T47D (cell line): ENCODE measurements at regions not wholly inside any gene's neighbourhood (a gene's known extent, or its start where the extent isn't known, plus 50 kb on each side); places are given as distances from the start of the nearest gene placed in this dataset.

Source experiments
- DNase-seq, 2 experiments: peaks; one replicate each; pipeline versions ENCODE4 v3.0.0 to v3.0.0-alpha.2; 2011 to 2012; ENCODE audit warnings: low read depth in 1 of 2, low spot score in 1 of 2
- JUND ChIP-seq: IDR thresholded peaks from 2 replicates; pipeline ENCODE4 v1.6.1; 2012; ENCODE audit warnings: low read depth
- in situ Hi-C: cut with HindIII; loops from 2 replicates; pipeline ENCODE4 v1.10.0; 2016; ENCODE audit warnings: low sequenced_read_pairs, low pct_unique_long_range_greater_than_20kb

DNA sequence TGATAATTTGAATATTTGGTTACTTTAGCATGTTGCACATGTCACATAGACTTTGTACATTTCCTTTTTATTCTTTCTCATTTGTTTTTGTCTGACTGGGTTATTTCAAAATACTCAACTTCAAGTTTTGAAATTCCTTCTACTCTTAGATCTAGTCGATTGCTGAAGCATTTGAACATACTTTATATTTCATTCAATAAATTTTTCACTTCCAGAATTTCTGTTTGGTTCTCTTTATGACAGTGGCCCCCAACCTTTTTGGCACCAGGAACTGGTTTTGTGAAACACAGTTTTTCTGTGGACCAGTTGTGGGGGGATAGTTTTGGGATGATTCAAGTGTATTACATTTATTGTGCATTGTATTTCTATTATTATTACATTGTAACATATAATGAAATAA is 119.8 kb downstream of the COX7C start:
- in situ Hi-C loops, result no loop called here
- no peak for TF ChIP-seq JUND

DNA sequence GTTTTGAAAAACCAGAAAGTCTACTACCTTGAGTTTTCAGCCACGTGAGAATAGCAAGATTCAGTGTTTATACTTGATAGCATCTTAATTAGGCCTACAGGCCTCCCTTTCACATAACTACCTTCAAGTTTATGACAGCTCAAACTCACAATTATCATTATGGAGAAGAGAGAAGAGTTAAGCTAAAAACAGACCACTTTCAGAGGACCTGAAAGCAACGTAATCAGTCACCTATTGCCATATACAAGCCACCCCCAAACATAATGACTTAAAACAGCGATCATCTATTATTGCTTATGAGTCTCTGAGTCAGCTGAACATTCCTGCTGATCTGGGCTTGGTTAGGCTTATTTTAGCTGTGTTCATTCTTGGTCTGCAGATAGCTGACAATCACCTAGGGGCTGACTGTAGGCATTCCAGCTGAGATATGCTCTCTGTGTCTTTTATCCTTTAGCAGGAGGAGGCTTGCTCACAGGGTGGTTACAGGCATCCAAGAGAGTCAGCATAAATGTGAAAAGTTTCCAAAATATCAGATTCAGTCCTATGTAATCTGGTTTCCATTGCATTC is 130.9 kb downstream of the COX7C start:
- in situ Hi-C loops, result no loop called here
- peak in 1 of 2 experiments; percentile 6 for DNase-seq
- TF ChIP-seq JUND, result no peak

More for the DNA sequence above, 119.8 kb downstream of the COX7C start:
- DNase-seq, result no peak

GRCh38 chr5:86749841-86750240 is 132.1 kb downstream of the COX7C start:
- DNase-seq, result peak in 1 of 2 experiments; percentile 52
- TF ChIP-seq JUND, result no peak; the same call in 1 of the 2 replicates
- in situ Hi-C loops, result no loop called here

DNA sequence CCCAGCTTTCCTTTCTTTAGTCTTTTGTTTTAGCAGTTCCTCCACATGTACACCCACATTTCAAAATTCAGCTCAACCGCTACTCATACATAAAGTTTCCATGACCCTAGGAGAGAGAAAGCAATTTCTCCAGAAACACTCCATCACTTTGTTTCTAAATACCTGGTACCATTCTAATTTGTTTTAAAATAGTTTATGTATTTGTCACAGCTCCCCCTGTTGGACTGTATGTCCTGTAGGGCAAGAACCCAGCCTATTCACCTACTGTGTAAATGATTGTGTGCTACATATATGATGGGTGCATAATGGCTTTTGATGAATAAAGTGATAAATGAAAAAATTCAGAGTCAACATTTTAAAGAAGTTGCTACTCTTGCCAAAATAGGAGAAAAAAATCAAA is 139.1 kb downstream of the COX7C start:
- DNase-seq, result no peak
- in situ Hi-C loops, result no loop called here
- TF ChIP-seq JUND, result no peak

DNA sequence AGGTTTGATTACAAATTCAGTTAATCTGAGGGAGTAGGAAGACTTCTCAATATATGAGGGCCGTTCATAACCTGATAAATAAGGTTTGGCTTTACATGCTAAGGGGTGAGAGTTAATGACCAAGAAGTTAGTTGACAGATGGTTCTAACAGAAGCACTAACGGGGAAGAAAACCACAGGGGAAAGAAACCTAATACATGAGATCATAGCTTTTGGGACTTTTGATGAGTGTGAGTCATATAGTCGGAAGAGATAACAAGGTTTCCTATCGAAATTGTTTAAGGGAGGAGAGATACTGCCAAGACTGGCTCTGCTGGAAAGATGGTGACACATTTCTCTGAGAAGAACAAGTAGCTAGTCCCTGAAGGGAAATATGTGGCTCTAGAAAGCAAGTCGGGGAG is 140.1 kb downstream of the COX7C start:
- TF ChIP-seq JUND, result no peak
- in situ Hi-C loops, result no loop called here
- DNase-seq, result no peak

DNA sequence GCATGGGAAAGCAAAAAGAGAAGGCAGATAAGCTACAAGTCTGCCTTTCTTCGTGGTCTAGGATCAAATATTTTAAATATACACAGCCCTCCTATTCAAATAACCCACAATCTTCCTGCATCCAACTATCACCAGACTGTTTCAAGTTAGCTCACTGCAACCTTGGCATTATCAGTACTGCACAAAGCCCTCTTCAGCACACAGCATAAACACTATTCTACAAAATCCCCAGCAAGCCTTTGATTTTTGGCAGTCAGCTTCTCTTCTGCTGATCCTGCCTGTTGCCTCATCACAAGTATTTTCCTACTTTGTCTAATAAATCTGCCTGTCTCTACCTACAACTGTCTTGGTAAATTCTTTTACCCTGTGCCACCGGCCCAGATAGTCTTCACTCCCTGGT is 142.9 kb downstream of the COX7C start:
- no peak for TF ChIP-seq JUND
- in situ Hi-C loops, result no loop called here
- no peak for DNase-seq

- in situ Hi-C loops, result no loop called here
- no peak for TF ChIP-seq JUND
- no peak for DNase-seq
These were observed 146.2 kb downstream of the COX7C start for GRCh38 chr5:86763929-86764328.

GRCh38 chr5:86765778-86766502 is 148.2 kb downstream of the COX7C start:
- TF ChIP-seq JUND, result no peak
- in situ Hi-C loops, result no loop called here
- DNase-seq, result no peak

DNA sequence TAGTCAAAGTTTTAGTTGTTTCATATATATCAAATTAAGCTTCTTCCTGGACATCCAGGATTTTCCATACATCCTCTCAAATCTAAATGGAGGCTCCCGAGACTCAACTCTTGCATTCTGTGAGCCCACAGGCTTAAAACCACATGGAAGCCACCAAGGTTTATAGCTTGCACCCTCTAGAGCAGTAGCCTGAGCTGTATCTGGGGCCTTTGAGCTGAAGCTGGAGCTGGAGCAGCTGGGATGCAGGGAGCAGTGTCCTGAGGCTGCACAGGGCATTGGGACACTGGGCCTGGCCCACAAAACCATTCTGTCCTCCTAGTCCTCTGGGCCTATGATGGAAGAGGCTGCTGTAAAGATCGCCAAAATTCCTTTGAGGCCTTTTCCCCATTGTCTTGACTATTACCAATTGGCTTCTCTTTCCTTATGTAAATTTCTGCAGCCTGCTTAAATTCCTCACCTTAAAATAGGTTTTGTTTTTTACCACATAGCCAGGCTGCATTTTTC is 151.0 kb downstream of the COX7C start:
- in situ Hi-C loops, result no loop called here
- TF ChIP-seq JUND, result no peak
- no peak for DNase-seq

- no peak for TF ChIP-seq JUND
- DNase-seq, result no peak
- in situ Hi-C loops, result no loop called here
These were observed 162.3 kb downstream of the COX7C start for GRCh38 chr5:86780018-86780417.

DNA sequence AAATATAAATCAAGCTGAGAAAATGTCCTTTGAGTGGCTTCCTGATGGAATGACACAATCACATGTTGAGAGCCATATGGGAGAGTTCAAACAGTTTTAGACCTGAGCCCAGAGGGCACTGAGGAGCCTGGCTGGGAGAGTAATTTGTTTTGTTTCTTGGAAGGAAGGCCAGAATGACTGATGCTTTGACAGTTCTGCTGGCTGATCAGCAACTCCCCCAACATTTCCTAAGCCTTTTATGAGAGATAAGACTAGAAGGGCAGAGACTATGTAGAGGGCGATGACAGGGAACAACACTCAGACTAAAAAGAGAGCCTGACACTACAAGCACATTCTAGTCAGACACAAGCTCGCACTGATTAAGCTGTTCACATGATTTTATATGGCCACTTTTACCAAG is 169.2 kb downstream of the COX7C start:
- in situ Hi-C loops, result no loop called here
- TF ChIP-seq JUND, result no peak
- no peak for DNase-seq

DNA sequence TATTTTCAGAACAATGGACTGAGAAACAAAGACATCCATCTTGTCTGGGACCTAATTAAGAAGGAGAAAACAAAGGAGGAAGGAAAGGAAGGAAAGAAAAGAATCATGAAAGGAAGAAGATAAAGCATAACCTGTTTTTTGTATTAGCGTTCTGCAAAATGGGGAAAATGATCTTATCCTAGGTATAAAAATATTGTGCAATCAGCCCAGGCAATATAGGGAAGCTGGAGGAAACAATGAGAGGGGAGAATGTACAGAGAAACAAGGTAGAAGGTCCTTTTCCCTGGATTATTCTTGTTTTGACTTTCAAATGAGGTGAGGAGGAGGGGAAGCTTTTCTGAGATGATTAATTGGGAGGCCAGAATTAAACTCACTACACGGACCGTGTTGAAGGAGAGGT is 177.9 kb downstream of the COX7C start:
- TF ChIP-seq JUND, result no peak
- DNase-seq, result no peak
- in situ Hi-C loops, result no loop called here

DNA sequence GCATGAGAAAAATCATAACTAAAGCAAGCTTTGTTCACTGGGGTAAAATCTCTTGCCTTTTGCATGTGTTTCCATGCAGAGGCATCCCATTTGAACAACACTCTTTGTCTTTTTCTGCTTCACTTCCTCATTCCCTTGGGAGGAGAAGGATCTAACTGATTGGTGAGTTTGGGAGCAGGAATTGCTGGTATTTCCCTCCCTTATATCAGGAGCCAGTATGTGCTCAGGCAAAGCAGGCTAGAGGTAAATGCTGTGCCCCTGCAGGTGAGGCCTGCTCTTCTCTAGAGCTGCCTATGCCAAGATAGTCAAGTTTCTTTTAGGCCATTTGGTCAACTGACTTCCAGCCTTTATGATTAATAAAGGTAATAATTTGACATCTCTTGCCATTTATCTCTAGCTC is 179.9 kb downstream of the COX7C start:
- no peak for TF ChIP-seq JUND
- no peak for DNase-seq
- in situ Hi-C loops, result no loop called here
